AG20443 (cell line): ENCODE measurements at regions not wholly inside any gene's neighbourhood (a gene's known extent, or its start where the extent isn't known, plus 50 kb on each side); places are given as distances from the start of the nearest gene placed in this dataset.

Experiments used
- DNase-seq: peaks from one replicate; pipeline ENCODE4 v3.0.0; 2012; ENCODE audit warnings: low spot score, mixed read lengths

- peak; percentile 22 for DNase-seq
Measured at GRCh38 chr2:163266772-163267171, 428.2 kb upstream of the KCNH7 start.

GRCh38 chr2:163265562-163265961 lies 427.0 kb upstream of the KCNH7 start:
- DNase-seq = no peak

GRCh38 chr2:163264341-163264740 lies 425.8 kb upstream of the KCNH7 start:
- peak; percentile 16 for DNase-seq

GRCh38 chr2:163259489-163259888 lies 420.9 kb upstream of the KCNH7 start:
- DNase-seq = no peak

GRCh38 chr2:163255086-163255485 lies 416.5 kb upstream of the KCNH7 start:
- no peak for DNase-seq

- DNase-seq = peak; percentile 9
Measured at GRCh38 chr2:163253621-163254285, 415.2 kb upstream of the KCNH7 start.

- no peak for DNase-seq
Measured at GRCh38 chr2:163252199-163252598, 413.6 kb upstream of the KCNH7 start.

- no peak for DNase-seq
Measured at GRCh38 chr2:163248376-163249253, 410.0 kb upstream of the KCNH7 start.

- DNase-seq = no peak
Measured at GRCh38 chr2:163247847-163248220, 409.3 kb upstream of the KCNH7 start.

- DNase-seq = no peak
Measured at GRCh38 chr2:163247156-163247846, 408.7 kb upstream of the KCNH7 start.

GRCh38 chr2:163246135-163246534 lies 407.6 kb upstream of the KCNH7 start:
- no peak for DNase-seq

- DNase-seq = no peak
Measured at GRCh38 chr2:163236553-163236952, 398.0 kb upstream of the KCNH7 start.

- no peak for DNase-seq
Measured at GRCh38 chr2:163231666-163232065, 393.1 kb upstream of the KCNH7 start.

GRCh38 chr2:163213661-163214081 lies 375.1 kb upstream of the KCNH7 start:
- peak; percentile 33 for DNase-seq

GRCh38 chr2:163210430-163210918 lies 371.9 kb upstream of the KCNH7 start:
- DNase-seq = peak; percentile 42

- DNase-seq = peak; percentile 11
Measured at GRCh38 chr2:163207693-163208370, 369.3 kb upstream of the KCNH7 start.

GRCh38 chr2:163205589-163206254 lies 367.2 kb upstream of the KCNH7 start:
- DNase-seq = no peak

GRCh38 chr2:163200741-163201140 lies 362.2 kb upstream of the KCNH7 start:
- DNase-seq = no peak

GRCh38 chr2:163198972-163199371 lies 360.4 kb upstream of the KCNH7 start:
- no peak for DNase-seq

- no peak for DNase-seq
Measured at GRCh38 chr2:163198007-163198406, 359.4 kb upstream of the KCNH7 start.

- peak; percentile 24 for DNase-seq
Measured at GRCh38 chr2:163191372-163191771, 352.8 kb upstream of the KCNH7 start.
